ENCODE measurements at regions not wholly inside any gene's neighbourhood (a gene's known extent, or its start where the extent isn't known, plus 50 kb on each side); places are given as distances from the start of the nearest gene placed in this dataset.

DNA sequence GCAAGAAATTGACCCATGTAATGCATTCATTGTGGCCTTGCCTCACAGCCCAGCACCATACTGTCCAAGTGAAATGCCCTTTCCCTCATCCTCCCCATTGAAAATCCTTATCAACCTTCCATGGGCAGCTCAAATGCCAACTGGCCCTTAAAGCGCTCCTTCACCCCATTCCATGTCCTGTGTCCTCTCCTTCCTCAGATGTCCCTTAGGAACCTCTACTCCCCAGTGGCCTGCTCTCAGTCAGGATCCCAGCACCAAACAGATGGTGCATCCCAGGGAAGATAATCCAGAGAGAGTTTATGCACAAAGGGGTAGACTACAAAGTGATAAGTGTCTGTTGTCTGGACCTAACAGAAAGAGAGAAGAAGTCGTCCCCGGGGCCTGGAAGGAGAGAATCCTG lies 407.4 kb upstream of the ZNF507 start:
- no peak for DNase-seq (ENCODE audit: low read depth in 1 of 2, low spot score in 1 of 2)
- WGBS (ENCODE audit: missing lambda C conversion rate): 0% methylated on average over 3 of the region's 3 CpGs
- POLR2A ChIA-PET: no interaction called here

GRCh38 chr19:31938675-31939074 lies 406.7 kb upstream of the ZNF507 start:
- ChIA-PET CTCF (interaction anchor here (0.6 to 2.0 kb wide), 3 partner anchors 10 to 1906 kb away, joined by 3 to 6 read pairs (median 4); no protein-coding TSS in a partner anchor), POLR2A (no interaction called here)
- DNase-seq (ENCODE audit: low read depth in 1 of 2, low spot score in 1 of 2): no peak
- ATAC-seq: no peak
- WGBS (ENCODE audit: missing lambda C conversion rate): 0% methylated on average over 5 of the region's 5 CpGs
- Histone ChIP-seq H3K4me2 (no peak overlapping the region), H3K4me1 (no peaks in the 10 kb centered on the region), H3K9me3 (peaks cover 15% of the 10 kb centered on the region; the same call in 1 of the 3 replicates), H3K4me3 (no peak overlapping the region), H3K27ac (no peak overlapping the region)
- TF ChIP-seq BHLHE40 (IDR thresholded peaks at IDR 0.05; ENCODE audit: low read depth, low read length) (no peak), EHMT2 (IDR thresholded peaks at IDR 0.05; ENCODE audit: low read depth) (no peak), MYC (IDR thresholded peaks at IDR 0.05; ENCODE audit: borderline replicate concordance, low read length) (no peak), POLR2AphosphoS2 (conservative IDR thresholded peaks at IDR 0.05; ENCODE audit: low read length) (no peak), FOXS1 (CRISPR knock-in tag; IDR thresholded peaks at IDR 0.05) (no peak), TP53 (CRISPR knock-in tag; IDR thresholded peaks at IDR 0.05) (no peak)
- TF ChIP-seq, protein P1, sequence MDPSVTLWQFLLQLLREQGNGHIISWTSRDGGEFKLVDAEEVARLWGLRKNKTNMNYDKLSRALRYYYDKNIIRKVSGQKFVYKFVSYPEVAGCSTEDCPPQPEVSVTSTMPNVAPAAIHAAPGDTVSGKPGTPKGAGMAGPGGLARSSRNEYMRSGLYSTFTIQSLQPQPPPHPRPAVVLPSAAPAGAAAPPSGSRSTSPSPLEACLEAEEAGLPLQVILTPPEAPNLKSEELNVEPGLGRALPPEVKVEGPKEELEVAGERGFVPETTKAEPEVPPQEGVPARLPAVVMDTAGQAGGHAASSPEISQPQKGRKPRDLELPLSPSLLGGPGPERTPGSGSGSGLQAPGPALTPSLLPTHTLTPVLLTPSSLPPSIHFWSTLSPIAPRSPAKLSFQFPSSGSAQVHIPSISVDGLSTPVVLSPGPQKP (IDR thresholded peaks at IDR 0.05; ENCODE audit: low read depth, low read length): no peak
- FAIRE-seq: no peak

More for the DNA sequence above, 407.4 kb upstream of the ZNF507 start:
- Histone ChIP-seq H3K4me2 (no peak overlapping the region), H3K4me1 (no peaks in the 10 kb centered on the region), H3K9me3 (peaks cover 18% of the 10 kb centered on the region; the same call in 1 of the 3 replicates), H3K27ac (no peak overlapping the region), H3K4me3 (no peak overlapping the region)
- FAIRE-seq (no peak), ATAC-seq (no peak)
- TF ChIP-seq ESRRA (IDR thresholded peaks at IDR 0.05; ENCODE audit: borderline replicate concordance, low read length): no peak
- TF ChIP-seq, protein P2, sequence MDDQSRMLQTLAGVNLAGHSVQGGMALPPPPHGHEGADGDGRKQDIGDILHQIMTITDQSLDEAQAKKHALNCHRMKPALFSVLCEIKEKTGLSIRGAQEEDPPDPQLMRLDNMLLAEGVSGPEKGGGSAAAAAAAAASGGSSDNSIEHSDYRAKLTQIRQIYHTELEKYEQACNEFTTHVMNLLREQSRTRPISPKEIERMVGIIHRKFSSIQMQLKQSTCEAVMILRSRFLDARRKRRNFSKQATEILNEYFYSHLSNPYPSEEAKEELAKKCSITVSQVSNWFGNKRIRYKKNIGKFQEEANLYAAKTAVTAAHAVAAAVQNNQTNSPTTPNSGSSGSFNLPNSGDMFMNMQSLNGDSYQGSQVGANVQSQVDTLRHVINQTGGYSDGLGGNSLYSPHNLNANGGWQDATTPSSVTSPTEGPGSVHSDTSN (IDR thresholded peaks at IDR 0.05): no peak
- TF ChIP-seq TP53 (CRISPR knock-in tag; IDR thresholded peaks at IDR 0.05): no peak
- no peak for TF ChIP-seq NPAS2 (CRISPR knock-in tag; IDR thresholded peaks at IDR 0.05; ENCODE audit: borderline replicate concordance)
- no peak for TF ChIP-seq HDAC2 (IDR thresholded peaks at IDR 0.05)
- TF ChIP-seq, protein P3, sequence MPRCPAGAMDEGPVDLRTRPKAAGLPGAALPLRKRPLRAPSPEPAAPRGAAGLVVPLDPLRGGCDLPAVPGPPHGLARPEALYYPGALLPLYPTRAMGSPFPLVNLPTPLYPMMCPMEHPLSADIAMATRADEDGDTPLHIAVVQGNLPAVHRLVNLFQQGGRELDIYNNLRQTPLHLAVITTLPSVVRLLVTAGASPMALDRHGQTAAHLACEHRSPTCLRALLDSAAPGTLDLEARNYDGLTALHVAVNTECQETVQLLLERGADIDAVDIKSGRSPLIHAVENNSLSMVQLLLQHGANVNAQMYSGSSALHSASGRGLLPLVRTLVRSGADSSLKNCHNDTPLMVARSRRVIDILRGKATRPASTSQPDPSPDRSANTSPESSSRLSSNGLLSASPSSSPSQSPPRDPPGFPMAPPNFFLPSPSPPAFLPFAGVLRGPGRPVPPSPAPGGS (IDR thresholded peaks at IDR 0.05): no peak
- TF ChIP-seq GATA3 (IDR thresholded peaks at IDR 0.05; ENCODE audit: borderline replicate concordance): no peak
- TF ChIP-seq NR3C1 (IDR thresholded peaks at IDR 0.05): no peak
- TF ChIP-seq KDM1A (IDR thresholded peaks at IDR 0.05; ENCODE audit: low read depth): no peak
- TF ChIP-seq ATOH8 (CRISPR knock-in tag; IDR thresholded peaks at IDR 0.05; ENCODE audit: low read depth): no peak
- no peak for TF ChIP-seq MAX (IDR thresholded peaks at IDR 0.05)
- TF ChIP-seq RFX5 (IDR thresholded peaks at IDR 0.05): no peak
- TF ChIP-seq BHLHE40 (IDR thresholded peaks at IDR 0.05; ENCODE audit: low read depth, low read length): no peak
- CTCF ChIA-PET: interaction anchor here (0.6 to 0.9 kb wide), 2 partner anchors 1255 to 1907 kb away, joined by 3 to 4 read pairs; no protein-coding TSS in a partner anchor

- Histone ChIP-seq H3K4me1 (no peaks in the 10 kb centered on the region), H3K9me3 (peaks cover 11% of the 10 kb centered on the region; the same call in 1 of the 3 replicates), H3K27ac (no peak overlapping the region), H3K4me2 (no peak overlapping the region), H3K4me3 (no peak overlapping the region)
- WGBS (ENCODE audit: missing lambda C conversion rate): 28% methylated on average over 2 of the region's 2 CpGs
- FAIRE-seq: no peak
- CTCF ChIA-PET: interaction anchor here (0.6 to 2.0 kb wide), 4 partner anchors 8 to 1140 kb away, joined by 3 to 6 read pairs (median 4); no protein-coding TSS in a partner anchor
- TF ChIP-seq ZNF302 (CRISPR knock-in tag; IDR thresholded peaks at IDR 0.05) (no peak), ESRRA (IDR thresholded peaks at IDR 0.05; ENCODE audit: borderline replicate concordance, low read length) (no peak), HOXA7 (CRISPR knock-in tag; IDR thresholded peaks at IDR 0.05) (no peak), CBX2 (IDR thresholded peaks at IDR 0.05; ENCODE audit: borderline replicate concordance, low read depth) (no peak), RCOR1 (IDR thresholded peaks at IDR 0.05; ENCODE audit: low read depth, low read length) (no peak), TP53 (CRISPR knock-in tag; IDR thresholded peaks at IDR 0.05) (no peak)
- TF ChIP-seq, protein P1 (IDR thresholded peaks at IDR 0.05; ENCODE audit: low read depth, low read length): no peak
- POLR2A ChIA-PET: no interaction called here
- no peak for ATAC-seq
- no peak for DNase-seq (ENCODE audit: low read depth in 1 of 2, low spot score in 1 of 2)
Measured at GRCh38 chr19:31940396-31940795, 405.0 kb upstream of the ZNF507 start.

Data from A549 (cell line).